Kidney epithelial cell (primary cell): ENCODE measurements at regions not wholly inside any gene's neighbourhood (a gene's known extent, or its start where the extent isn't known, plus 50 kb on each side); places are given as distances from the start of the nearest gene placed in this dataset.
A peak's percentile ranks its signal among the peaks of the same experiment; 100 is the strongest.

Experiments
- DNase-seq: peaks from one replicate; pipeline ENCODE4 v3.0.0-alpha.2; 2010; ENCODE audit warnings: low read depth
- H3K27me3 ChIP-seq: 2 replicates; pipeline ENCODE4 v1.6.0; 2011; ENCODE audit warnings: low read length; ENCODE audit not compliant: control insufficient read depth, insufficient read depth
- H3K36me3 ChIP-seq: 2 replicates; pipeline ENCODE4 v1.5.1; 2011; ENCODE audit warnings: low read length; ENCODE audit not compliant: control insufficient read depth, insufficient read depth
- H3K4me3 ChIP-seq: 2 replicates; pipeline ENCODE4 v1.5.1; 2011; ENCODE audit warnings: low read depth, mild to moderate bottlenecking, control low read depth, low read length
- CTCF ChIP-seq: IDR thresholded peaks from 2 replicates; pipeline ENCODE4 v1.5.1; 2011; ENCODE audit warnings: mild to moderate bottlenecking, moderate library complexity, low read length, control low read depth, inconsistent platforms; ENCODE audit not compliant: insufficient read depth, poor library complexity, severe bottlenecking

GRCh38 chr20:23207826-23208540 is 121.9 kb upstream of the CD93 start:
- DNase-seq: no peak
- Histone ChIP-seq H3K4me3 (no peak overlapping the region), H3K36me3 (no peaks in the 10 kb centered on the region), H3K27me3 (no peaks in the 10 kb centered on the region)
- TF ChIP-seq CTCF: no peak

DNA sequence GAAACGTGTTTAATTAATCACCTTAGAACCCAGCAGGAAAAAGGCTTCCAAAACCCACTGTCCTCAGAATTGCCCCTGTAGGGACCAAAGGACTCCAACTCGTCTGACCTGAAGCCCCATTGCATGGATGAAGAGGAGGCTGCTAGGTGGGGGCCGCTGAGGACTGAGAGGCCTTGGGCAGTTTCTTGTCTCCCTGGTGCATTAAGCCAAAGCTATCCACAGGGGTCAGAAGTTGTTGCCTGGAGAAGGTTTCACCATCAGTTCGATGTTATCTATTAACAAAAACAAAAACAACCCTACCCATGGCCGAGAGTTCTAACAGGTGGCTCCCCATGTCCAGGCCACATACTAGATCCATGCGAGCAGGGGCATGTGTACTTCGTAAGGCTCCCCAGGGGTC is 120.9 kb upstream of the CD93 start:
- H3K4me3 ChIP-seq: no peak overlapping the region
- H3K27me3 ChIP-seq: no peaks in the 10 kb centered on the region
- no peak for TF ChIP-seq CTCF
- DNase-seq: no peak
- H3K36me3 ChIP-seq: no peaks in the 10 kb centered on the region

DNA sequence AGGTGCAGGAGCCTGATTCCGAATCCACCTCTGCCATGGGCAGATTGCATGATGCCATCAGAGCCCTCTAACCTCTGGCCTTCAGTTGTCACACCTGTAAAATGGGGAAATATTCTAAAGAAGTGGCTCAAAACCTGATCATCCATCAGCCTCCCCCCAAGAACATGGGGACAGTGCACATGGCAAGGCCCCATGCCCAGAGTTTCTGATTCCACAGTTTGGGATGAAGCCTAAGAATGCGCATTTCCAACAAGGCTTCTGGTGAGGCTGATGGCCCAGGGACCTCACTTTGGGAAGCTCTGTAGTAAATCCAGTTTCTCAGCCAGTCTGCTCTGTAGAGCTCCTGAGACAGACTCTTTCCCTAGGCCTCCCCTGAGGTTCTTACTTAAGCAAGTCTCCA is 119.9 kb upstream of the CD93 start:
- H3K36me3 ChIP-seq: no peaks in the 10 kb centered on the region
- TF ChIP-seq CTCF: no peak
- no peak for DNase-seq
- no peaks in the 10 kb centered on the region for H3K27me3 ChIP-seq
- no peak overlapping the region for H3K4me3 ChIP-seq

- H3K36me3 ChIP-seq: no peaks in the 10 kb centered on the region
- no peak overlapping the region for H3K4me3 ChIP-seq
- DNase-seq: peak; percentile 68
- TF ChIP-seq CTCF: no peak
- no peaks in the 10 kb centered on the region for H3K27me3 ChIP-seq
Observed at GRCh38 chr20:23205611-23206041, 119.5 kb upstream of the CD93 start.

- no peaks in the 10 kb centered on the region for H3K27me3 ChIP-seq
- no peak overlapping the region for H3K4me3 ChIP-seq
Observed at GRCh38 chr20:23205211-23205610, 119.1 kb upstream of the CD93 start.

More at GRCh38 chr20:23205211-23205610, 119.1 kb upstream of the CD93 start:
- H3K36me3 ChIP-seq: no peaks in the 10 kb centered on the region
- no peak for DNase-seq
- no peak for TF ChIP-seq CTCF
